Fibroblast of villous mesenchyme (primary cell): ENCODE measurements at regions not wholly inside any gene's neighbourhood (a gene's known extent, or its start where the extent isn't known, plus 50 kb on each side); places are given as distances from the start of the nearest gene placed in this dataset.

ENCODE experiments used
- DNase-seq: peaks from one replicate; pipeline ENCODE4 v3.0.0-alpha.2; 2010; ENCODE audit warnings: low read depth
- H3K4me3 ChIP-seq: 2 replicates; pipeline ENCODE4 v1.5.1; 2011; ENCODE audit warnings: low read depth, mild to moderate bottlenecking, low read length
- CTCF ChIP-seq: IDR thresholded peaks from 2 replicates; pipeline ENCODE4 v1.5.1; 2012; ENCODE audit warnings: low read depth, mild to moderate bottlenecking, low read length; ENCODE audit not compliant: insufficient read depth

- DNase-seq = no peak
- TF ChIP-seq CTCF = no peak
- no peak overlapping the region for H3K4me3 ChIP-seq
Measured at GRCh38 chr12:88947486-88948043, 367.3 kb upstream of the KITLG start.

DNA sequence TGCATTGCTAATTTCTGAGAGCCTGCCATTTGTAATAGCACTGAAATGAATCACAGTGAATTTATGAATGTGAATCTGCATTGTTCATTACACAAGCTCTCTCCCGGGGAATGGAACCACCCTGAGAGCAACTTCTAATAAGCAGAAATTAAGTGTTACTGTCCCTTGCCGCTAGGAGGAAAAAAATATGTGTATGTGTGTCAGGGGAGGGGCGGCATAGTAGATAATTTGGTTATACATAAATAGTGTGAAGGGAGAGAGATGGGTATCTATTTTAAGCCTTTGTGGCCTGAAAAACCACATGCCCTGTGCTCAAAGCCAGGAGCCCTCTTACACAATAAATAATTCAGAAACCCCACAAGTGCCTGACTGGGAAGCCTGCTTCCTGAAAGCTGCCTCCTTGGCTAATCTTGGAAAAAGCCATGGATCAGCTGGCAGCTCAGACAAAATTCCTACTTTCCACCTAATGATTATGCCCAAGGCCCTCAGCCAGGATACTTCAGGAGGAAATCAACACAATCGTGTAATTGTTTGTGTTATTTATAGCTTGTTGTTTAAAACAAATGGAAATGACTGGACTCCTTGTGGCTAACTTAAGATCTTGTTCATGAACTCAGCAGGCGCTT lies 366.2 kb upstream of the KITLG start:
- TF ChIP-seq CTCF = peak; percentile 24
- H3K4me3 ChIP-seq = no peak overlapping the region
- DNase-seq = peak; percentile 89

DNA sequence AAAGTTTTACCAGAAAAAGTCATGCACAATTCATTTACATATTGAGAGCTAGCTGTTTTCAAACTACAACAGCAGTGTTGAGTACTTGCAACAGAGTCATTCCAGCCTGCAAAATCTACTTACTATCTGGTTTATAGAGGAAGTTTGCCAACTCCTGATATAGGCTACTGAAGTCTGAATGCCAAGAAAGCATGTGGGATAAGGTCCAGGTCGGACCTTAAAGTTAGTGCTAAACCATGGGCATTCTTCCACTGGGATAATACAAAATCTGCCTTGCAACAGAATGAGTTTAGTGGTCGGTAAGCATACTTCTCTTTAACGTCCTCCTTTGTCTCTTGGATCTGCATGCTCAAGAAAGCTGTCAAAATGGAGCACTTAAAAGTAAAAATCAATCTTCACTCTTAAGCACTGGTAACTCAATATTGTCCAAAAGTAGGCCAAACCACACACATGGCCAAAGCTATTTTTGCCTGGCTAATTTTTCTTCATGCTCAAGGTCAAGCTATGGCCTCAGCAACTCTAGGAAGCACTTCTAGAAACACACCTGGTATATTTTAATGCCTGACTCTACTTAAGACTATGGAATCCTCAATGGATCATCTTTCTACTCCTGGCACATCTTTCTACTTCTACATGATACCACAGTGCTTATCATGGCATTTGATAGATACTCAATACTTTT lies 364.9 kb upstream of the KITLG start:
- no peak for TF ChIP-seq CTCF
- no peak overlapping the region for H3K4me3 ChIP-seq
- DNase-seq = peak; percentile 38

GRCh38 chr12:88944397-88944796 lies 364.1 kb upstream of the KITLG start:
- DNase-seq = peak; percentile 30
- TF ChIP-seq CTCF = no peak

DNA sequence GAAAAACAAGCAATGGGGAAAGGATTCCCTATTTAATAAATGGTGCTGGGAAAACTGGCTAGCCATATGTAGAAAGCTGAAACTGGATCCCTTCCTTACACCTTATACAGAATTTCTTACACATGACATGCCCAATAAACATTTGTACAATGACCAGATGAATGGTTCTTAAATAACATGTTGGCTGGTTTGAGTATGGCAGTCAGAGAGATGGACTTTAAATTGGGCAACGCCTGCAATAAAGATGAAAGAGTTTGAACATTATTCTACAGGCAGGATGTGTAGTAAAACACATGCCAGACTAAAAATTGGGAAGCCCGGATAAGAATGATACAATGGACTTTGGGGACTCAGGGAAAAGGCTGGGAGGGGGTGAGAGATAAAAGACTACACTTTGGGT lies 360.6 kb upstream of the KITLG start:
- H3K4me3 ChIP-seq = no peak overlapping the region
- DNase-seq = no peak
- no peak for TF ChIP-seq CTCF

More at GRCh38 chr12:88944397-88944796, 364.1 kb upstream of the KITLG start:
- no peak overlapping the region for H3K4me3 ChIP-seq

- no peak for TF ChIP-seq CTCF
- H3K4me3 ChIP-seq = no peak overlapping the region
- DNase-seq = peak; percentile 84
Measured at GRCh38 chr12:88935856-88936255, 355.6 kb upstream of the KITLG start.
